GM18519 (cell line): ENCODE measurements at regions not wholly inside any gene's neighbourhood (a gene's known extent, or its start where the extent isn't known, plus 50 kb on each side); places are given as distances from the start of the nearest gene placed in this dataset.
"Not testable (repeated sequence)": the region's sequence is repeated elsewhere in the genome, so short reads cannot be mapped to it uniquely, and the experiment has no call there.

Source experiments
- ATAC-seq: cut with Tn5 transposase; IDR thresholded peaks from one replicate; pipeline ENCODE4 v1.9.1; 2021; ENCODE audit warnings: mild to moderate bottlenecking, moderate library complexity; ENCODE audit not compliant: unreplicated experiment, low FRiP score

DNA sequence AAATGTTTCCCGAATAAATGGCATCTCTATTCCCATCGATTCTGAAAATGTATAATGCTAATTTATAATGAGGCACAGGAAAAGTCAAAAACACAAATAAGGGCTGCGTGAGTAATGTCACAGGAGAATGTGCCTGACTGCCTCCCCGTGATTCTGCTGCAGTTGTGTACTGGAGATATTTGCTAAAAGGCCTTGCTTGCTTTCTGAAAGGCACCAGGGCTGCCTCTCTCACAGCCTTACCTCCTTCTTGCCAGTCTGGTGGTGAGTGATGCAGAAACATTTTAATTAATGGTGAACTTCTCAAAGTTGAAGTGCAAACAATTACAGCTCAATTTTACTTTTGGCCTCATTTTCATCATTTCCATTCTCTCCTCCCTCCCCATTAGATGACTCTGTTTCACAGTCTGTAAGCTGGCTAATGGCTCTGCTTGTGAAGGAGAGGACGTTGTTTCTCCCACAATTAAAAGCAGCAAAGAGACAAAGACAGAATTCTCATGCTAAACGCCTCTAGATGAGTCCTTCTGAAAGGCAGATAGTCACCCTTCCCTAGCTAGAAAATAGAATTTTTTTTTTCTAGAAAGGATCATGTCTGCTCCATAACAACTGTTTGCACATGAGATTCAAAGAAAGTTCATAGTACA, 377.6 kb downstream of the MDFIC start:
- ATAC-seq, result no peak

DNA sequence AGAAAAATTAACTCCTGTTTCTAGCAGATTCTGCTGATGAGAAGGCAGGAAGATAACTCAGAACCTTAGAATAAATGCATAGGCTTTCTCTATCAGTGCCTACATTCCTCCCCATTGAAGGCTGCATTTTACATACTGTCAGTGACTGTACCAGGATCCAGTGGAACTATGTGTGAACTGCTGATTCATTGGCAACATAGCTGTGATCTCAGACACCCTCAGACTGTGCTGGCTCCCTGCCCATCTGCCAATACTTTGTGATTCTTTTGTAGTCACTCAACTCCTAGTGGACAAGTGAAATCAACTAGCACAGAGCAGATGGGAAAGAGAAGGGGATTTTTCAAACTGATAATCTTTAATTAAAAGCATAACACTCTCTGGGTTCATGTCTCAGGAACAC, 375.8 kb downstream of the MDFIC start:
- no peak for ATAC-seq

DNA sequence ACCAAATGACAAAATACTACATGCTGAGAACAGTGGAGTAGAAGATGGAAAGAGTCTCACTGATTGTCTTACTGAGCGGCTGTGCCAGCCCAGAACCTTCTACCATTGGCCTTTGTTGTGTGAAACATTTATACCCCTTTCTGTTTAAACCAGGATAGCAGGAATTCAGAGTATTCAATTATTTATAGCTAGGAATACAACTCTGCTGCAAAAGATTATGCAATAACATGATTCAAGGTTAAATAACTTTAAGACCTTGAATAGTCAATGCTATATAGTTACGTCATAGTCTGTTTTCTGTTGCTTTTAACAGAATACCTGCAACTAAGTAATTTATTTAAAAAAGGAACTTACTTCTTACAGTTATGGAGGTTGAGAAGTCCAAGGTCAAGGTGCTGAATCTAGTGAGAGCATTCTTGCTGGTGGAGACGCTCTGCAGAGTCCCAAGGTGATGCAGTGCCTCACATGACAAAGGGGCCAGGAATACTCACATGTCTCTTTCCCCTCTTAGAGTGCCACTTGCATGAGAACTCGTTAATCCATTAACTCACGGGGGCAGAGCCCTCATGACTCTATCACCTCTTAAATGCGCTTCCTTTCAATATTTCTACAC, 371.8 kb downstream of the MDFIC start:
- no peak for ATAC-seq

DNA sequence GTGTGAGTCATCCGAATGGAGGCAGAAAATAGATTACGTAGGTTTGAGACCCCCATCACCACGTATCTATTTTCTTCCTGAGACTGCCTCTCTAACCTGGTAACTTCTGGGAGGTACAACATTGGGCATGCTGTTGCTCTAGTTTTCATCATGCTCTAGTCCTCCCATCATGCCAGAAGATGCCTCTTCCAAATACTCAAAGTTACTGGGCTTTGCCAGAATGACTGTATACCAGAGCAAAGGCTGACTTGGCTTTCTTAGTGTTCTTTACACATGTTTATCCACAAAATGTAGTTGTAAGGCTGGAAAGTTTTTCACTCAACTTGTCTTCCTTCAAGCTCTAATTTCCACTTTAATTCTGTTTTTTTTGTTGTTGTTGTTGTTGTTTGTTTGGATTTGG, 370.5 kb downstream of the MDFIC start:
- no peak for ATAC-seq

DNA sequence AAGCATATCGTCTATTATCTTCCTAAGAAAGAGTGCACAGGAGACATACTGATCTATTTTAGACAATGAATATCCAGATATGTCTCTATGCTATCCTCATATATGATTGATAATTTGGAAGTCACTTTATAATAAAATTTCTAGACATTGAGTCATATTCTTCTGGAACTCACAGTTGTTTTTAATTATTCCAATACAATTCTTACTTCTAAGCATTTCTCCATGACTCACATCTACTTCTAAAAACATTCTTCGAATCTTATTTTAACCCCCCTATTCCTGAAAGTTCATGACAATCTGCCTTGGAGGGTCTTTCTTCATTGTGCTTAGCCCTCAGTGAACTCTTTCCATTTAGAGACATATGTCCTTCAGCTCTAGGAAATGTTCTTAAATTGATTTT, 368.1 kb downstream of the MDFIC start:
- no peak for ATAC-seq

DNA sequence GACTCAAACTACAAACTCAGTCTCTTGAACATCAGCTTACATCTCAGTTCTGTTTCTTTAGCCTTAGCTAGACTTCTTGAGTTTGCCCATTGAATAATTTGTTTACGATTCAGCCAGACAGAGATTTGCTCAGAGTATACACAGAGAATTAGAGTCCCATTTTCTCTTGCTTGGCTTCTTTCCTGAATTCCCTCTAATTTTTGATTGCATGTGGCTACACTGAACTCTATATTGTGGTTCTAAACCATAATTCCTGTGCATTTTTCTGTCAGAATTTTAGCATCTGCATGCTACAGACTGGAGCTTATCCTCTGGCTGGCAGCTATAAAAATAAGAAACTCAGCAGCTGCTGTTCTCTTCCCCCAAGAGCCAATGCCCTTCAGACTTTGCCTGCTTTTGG, 354.9 kb downstream of the MDFIC start:
- no peak for ATAC-seq

DNA sequence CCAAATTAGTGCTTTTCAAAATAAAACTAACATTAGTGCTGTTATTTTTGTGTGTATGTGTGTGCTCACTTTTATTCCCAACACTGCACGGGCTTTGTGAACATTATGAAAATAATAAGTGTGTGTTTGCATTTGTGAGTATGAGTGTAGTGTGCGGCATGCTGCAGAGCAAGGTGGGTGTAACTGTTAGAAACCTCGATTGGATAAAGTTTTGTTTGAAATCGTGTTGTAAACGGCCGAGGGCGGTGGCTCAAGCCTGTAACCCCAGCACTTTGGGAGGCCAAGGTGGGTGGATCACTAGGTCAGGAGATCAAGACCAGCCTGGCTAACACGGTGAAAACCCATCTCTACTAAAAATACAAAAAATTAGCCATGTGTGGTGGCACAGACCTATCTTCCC, 352.0 kb downstream of the MDFIC start:
- ATAC-seq, result not testable (repeated sequence)

DNA sequence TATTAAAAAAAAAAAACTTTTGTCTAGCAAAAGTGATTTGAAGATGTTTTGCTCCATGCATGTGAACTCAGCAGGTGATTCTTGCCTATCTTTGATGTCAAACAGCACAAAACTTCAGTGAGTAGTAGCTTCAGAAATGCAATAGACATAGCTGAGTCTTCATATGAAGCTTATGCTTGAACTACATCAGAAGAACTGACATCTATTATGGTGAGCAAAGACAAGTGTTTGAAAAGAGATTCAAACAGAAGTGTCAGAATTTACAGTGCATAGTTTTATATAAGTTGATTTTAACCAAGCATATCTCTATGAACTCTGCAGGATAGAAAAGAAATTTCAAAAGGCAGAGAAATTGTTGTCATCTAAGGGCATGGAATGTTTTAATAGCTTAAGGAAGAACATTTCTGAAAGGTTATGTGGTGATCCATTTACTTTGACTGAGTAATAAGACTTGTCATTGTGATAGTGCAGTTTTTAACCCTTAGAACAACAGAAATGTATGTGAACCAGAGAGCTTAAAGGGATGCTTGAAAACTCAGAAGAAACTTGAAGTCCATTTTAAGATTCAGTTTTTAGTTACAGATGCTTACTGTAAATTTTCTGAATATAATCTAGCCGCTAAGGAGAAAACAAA, 351.4 kb downstream of the MDFIC start:
- ATAC-seq, result no peak

DNA sequence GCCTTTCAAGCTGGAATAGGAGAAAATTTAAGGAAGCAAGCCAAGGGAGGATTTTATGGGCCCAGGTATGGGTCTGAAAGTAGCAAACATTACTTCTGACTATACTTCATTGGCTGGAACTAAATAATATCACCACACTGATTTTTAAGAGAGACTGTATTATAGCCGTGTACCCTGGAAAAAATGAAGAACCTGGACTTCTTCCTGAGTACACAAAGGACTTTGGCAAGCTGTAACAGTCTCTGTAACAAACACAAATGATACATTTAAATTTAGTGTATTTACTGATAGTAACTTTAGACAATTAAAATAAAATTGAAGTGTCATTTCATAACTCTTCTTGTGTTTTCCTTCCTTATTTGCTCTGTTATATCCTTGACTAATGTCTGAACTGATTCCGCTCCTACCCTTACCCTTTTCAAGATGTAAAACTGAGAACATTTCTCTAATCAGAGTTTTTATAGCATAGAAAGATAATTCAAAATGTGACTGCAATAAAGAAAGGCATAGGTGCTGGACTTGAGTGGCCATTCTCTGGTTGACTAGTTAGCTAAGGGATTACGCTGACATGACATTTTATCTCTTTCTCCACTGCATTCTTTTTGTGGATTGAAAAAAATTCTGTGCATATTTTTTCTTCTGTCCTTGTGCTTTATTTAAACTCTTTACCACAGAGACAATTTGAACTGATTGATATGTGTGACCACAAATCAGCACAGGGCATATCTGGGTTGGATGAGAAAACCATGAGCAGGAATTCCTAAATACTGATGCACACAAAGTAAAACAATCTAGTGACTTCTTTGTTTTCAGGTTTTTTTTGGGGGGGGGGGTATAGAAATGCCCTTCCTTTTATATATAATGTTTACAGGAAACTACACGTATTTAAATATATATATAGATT, 349.7 kb downstream of the MDFIC start:
- ATAC-seq, result no peak

DNA sequence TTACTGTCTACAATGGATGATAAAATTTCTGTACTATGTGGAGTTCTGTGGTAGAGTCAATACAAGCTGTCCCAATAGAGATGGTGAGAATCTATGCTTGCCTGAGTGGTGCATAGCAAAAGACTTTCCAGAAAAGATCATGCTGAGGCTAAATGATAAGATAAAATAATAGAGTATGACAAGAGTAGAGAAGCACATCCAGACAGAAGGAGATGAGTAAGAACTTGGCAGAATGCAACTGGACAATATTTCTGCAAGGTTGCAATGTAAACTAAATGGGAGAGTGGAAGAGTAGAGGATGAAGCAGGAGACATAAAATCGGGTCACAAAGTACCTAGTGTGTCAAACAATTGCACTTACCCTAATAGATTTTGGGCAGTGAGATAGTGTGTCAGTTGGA, 347.6 kb downstream of the MDFIC start:
- no peak for ATAC-seq

DNA sequence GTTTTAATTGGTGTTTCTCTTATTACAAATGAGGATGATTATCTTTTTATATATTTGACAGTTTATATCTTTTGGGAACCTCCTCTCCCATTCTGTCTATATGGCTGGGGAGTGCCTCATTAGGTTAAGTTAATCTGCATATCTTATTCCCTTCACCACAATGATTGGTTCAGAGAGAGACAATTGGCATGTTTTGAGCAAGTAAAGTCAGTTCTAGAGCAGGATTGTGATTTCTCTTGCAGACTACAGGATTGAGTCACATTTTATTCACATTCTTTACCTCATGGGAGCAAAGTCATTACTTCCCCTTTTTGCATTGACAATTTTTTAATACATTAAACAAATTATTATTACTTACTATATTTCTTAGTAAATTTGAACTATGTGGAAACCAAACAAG, 345.6 kb downstream of the MDFIC start:
- peak; percentile 89 for ATAC-seq

DNA sequence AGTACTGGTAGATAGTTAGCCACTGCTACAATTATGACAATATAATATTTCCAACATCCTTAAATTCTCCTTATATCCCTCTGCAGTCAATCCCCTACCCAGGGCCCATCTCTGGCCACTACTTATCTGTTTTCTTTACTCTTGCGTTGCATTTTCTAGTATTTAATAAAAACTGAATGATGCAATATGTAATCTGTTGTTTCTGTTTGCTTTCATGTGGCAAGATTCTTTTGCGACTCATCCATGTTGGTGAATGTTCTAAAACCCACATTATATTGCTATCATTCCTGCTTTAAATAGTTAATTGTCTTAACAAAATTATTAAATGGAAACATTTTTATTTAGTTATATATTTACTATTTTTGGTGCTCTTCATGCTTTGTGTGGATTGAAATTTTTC, 338.5 kb downstream of the MDFIC start:
- no peak for ATAC-seq

DNA sequence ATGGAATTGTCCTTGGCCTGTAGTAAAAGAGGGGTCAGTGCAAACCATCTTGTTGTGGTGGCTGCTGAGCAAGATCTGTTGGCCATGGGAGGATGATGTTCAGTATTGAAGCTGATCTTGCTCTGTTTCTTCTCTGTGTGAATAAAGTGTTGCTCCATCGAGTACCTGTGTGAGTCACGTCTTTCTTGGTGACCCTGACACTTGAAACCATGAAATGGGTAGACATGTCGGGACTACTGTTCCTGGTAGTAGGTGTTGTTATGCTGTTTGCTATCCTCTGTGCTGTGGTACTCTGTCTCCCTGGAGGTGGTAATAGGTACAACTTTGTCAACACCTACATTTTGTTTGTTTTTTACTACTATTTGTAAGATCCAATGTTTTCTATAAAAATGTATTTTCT, 330.6 kb downstream of the MDFIC start:
- no peak for ATAC-seq

DNA sequence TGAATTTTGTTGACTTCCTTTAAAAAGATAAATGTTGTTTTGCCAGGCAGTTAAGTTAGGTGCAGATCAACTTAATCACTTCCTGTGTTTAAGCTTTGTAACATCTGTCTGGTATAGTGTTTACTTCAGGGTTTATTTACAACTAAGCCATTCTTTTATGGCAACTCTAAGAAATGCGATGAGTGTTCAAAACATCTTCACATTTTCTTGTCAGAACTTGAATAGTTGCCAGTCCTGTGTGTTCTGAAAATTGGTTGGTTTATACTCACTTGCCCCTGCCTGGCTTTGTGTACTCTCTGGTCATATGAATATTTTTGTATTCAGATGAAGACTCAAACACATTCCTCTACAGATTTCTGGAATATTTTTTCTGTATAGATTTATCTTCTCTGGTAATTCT, 327.2 kb downstream of the MDFIC start:
- no peak for ATAC-seq

DNA sequence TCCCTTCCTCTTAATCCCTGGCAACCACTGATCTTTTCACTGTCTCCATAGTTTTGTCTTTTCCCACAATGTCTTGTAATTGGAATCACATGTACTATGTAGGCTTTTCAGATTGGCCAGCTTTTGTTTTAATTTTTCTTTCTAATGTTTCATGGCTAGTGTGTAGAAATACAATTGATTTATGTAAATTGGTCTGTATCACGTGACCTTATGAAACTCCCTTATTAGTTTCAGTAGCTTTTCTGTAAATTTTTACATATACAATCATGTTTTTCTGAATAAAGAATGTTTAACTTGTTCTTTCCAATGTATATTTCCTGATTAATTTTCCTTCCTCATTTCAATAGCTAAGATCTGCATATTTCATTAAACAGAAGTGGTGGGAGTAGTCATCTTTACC, 319.3 kb downstream of the MDFIC start:
- ATAC-seq, result no peak

DNA sequence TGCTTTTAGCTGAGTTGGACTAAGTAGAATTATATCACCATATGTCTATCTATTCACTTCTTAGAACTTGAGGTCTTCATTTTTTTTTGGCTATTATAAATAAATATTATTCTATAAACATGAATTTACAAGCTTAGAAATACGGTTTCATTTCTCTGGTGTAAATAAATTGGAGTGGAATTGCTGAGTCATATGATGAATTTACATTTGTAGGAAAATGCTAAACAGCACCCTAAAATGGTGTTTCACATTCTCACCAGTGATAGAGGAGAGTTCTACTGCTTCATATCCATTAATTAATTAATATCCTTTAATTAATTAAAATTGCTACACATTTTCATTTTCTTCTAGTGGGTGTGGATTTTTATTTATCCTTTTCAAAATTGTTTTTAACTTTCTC, 318.3 kb downstream of the MDFIC start:
- no peak for ATAC-seq

DNA sequence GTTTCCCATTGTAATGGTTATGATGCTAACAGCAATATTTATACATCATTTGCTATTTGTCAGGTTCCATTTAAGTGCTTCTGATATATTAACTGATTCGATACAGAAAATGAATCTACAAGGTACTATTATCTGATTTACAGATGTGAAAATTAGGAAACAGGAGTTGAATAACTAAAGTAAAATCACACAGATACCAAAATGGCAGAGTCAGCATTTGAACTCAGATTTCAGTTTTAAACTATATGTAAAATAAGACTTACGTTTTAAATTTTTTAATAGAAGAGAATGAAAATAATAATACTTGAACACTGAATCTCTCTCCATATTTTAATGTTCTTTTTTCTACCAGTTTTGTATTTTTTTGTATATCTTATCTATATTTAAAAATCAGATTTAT, 313.2 kb downstream of the MDFIC start:
- ATAC-seq, result no peak

DNA sequence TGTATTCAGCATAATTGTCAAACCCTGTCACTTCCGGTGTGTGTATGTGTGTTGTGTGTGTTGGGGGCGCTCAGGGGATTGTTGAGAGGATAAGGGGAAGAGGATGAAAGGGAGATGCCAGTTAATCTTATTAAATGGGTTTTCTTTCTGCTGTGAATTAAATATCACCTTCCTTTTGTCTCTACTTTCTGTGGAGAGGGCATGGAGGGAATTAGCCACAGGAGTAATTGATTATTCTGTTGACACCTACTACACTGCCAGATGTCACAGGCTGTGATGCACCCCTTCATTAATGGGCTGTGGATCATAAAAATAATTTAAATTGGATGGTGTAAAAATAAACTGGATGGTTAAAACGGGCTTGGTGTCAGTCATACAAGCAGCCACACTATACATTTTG, 311.9 kb downstream of the MDFIC start:
- ATAC-seq, result no peak

DNA sequence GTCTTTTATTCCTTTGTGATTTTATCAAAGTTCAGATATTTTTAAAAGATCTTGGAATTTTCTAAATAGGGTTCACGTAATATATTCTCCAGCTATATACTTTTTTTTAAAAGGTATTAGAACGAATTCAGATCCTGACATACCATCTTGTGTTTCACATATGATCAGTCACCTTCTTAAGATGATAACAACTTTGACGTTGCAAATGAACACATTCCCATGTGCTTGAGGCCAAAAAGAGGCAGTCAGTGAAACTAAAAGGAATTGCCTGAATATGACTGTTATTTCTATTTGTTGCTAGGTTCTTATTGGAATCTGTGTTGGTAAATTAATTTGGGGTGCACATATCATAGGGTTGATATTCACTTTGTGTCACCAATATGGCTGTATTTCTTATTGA, 310.1 kb downstream of the MDFIC start:
- no peak for ATAC-seq

DNA sequence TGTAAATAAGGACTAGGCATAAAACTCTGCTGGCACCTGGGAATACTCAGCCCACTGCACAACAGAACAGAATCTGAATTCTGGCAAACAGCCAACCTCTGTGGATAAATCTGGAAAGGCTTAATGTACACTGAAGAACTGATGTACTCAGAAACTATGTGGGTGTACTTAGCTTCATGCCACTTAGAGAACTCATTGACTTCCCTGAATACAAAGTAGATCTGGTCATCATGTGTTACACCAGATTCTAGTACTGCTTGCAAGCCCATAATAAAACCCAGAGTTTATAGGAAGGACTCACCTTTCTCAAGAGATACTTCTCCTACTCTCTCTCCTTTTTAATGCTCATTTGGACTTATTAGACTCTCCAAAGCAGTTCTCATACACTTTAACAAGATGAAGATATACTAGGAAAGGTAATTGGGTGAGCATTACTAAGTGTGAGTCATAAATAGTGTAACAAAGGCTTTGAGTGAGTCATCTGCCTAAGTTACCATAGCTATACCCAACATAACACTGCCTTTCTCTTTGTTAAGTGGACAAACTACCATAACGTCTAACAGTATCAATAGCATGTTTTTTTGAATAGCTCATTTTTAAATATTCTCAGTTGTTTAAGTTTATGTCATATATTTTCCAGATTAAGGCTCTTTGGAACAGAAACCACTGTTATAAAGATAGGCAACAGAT, 309.1 kb downstream of the MDFIC start:
- ATAC-seq, result peak; percentile 75
